ENCODE measurements at regions not wholly inside any gene's neighbourhood (a gene's known extent, or its start where the extent isn't known, plus 50 kb on each side); places are given as distances from the start of the nearest gene placed in this dataset.

- DNase-seq (ENCODE audit: low spot score, unreplicated experiment): no peak
- H3K4me3 Mint-ChIP-seq (ENCODE audit: low read depth): no peak overlapping the region
- no peak overlapping the region for H3K27ac Mint-ChIP-seq
- no peak for TF ChIP-seq CTCF (IDR thresholded peaks at IDR 0.05; ENCODE audit: unreplicated experiment)
- H3K27me3 Mint-ChIP-seq: no peaks in the 10 kb centered on the region
- no peaks in the 10 kb centered on the region for H3K9me3 Mint-ChIP-seq (ENCODE audit: low read depth)
- no peaks in the 10 kb centered on the region for H3K36me3 Mint-ChIP-seq (ENCODE audit: insufficient read depth)
- H3K4me1 Mint-ChIP-seq (ENCODE audit: low read depth): no peaks in the 10 kb centered on the region
Observed at GRCh38 chr11:39021539-39021938, 2423.5 kb upstream of the RAG2 start.

DNA sequence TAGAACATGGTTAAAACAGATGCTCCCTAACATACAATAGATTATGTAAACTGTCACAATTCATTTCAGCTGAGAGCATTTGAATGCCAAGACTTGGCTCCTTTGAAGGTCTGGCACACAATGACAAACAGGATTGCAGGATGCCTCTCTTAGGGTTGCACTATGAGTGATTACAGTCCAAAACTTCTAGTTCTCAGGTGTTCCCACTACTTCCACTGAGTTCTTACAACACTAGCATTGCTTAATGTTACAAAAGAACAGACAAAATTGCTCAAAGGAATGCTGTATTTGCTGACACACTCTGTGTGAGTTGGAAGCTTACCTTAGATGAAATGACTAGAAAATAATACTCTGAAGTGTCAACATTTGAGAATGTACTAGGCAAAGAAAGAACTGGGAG, 2413.8 kb upstream of the RAG2 start:
- no peak overlapping the region for H3K27ac Mint-ChIP-seq
- no peaks in the 10 kb centered on the region for H3K27me3 Mint-ChIP-seq
- no peaks in the 10 kb centered on the region for H3K36me3 Mint-ChIP-seq (ENCODE audit: insufficient read depth)
- no peak for DNase-seq (ENCODE audit: low spot score, unreplicated experiment)
- no peaks in the 10 kb centered on the region for H3K4me1 Mint-ChIP-seq (ENCODE audit: low read depth)
- TF ChIP-seq CTCF (IDR thresholded peaks at IDR 0.05; ENCODE audit: unreplicated experiment): no peak
- no peak overlapping the region for H3K4me3 Mint-ChIP-seq (ENCODE audit: low read depth)
- H3K9me3 Mint-ChIP-seq (ENCODE audit: low read depth): peaks cover 7% of the 10 kb centered on the region

DNA sequence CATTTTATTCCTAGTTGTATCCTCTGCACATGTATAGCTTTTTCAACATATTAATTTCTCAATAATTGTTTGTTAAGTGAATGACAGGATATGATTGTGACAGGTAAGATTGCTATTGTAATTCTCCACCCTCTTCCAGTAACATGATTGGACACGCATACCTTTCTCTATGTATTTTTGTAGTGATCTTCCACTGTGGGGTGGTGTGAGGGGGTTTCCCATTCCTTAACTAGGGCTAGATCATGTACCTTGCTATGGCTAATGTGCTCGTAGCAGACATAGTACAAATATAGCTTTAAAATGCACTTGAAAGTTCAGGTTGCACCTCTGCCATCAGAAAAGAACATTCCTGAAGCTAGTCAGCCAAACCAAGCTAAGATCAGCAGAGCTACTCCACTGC, 2392.8 kb upstream of the RAG2 start:
- Mint-ChIP-seq H3K4me1 (ENCODE audit: low read depth) (no peaks in the 10 kb centered on the region), H3K36me3 (ENCODE audit: insufficient read depth) (no peaks in the 10 kb centered on the region), H3K27me3 (no peaks in the 10 kb centered on the region), H3K4me3 (ENCODE audit: low read depth) (no peak overlapping the region), H3K9me3 (ENCODE audit: low read depth) (peaks cover 2% of the 10 kb centered on the region), H3K27ac (no peak overlapping the region)
- TF ChIP-seq CTCF (IDR thresholded peaks at IDR 0.05; ENCODE audit: unreplicated experiment): no peak
- no peak for DNase-seq (ENCODE audit: low spot score, unreplicated experiment)

DNA sequence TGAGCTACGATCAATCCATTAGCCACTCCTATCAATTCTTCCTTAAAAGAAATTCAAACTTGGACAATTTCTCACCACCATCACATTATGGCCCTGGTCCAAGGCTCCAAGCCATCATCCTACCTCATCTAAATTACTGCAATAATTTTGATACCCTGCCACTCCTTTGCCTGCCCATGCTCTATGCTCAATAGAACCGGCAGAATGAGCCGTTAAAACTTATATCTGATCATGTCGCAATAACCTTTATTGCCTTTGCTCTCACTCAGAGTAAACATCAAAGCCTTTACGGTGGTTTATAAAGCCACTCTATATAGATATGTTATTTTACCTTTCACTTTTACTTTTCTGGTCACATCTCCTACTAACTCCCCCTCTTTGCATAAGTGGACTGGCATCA, 2392.1 kb upstream of the RAG2 start:
- TF ChIP-seq CTCF (IDR thresholded peaks at IDR 0.05; ENCODE audit: unreplicated experiment): no peak
- no peak for DNase-seq (ENCODE audit: low spot score, unreplicated experiment)
- no peaks in the 10 kb centered on the region for H3K4me1 Mint-ChIP-seq (ENCODE audit: low read depth)
- H3K9me3 Mint-ChIP-seq (ENCODE audit: low read depth): peaks cover 3% of the 10 kb centered on the region
- no peaks in the 10 kb centered on the region for H3K27me3 Mint-ChIP-seq
- no peak overlapping the region for H3K27ac Mint-ChIP-seq
- no peaks in the 10 kb centered on the region for H3K36me3 Mint-ChIP-seq (ENCODE audit: insufficient read depth)
- no peak overlapping the region for H3K4me3 Mint-ChIP-seq (ENCODE audit: low read depth)

DNA sequence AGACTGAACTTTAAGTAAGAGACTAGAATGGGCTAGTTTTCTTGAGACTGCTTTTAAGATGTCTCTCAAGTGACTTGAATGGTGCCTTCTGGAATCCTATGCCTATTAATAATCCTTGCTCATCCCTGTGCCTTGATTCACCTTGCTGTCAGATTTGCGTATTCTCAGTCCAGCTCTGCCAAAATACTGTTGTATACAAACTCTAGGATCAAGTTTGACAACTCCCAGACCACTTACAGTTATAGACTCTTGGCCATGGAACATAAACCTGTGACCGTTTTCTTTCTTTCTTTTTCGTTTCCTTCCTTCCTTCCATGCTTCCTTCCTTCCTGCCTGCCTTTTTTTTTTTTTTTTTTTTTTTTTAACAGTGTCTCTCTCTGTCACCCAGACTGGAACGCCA, 2390.9 kb upstream of the RAG2 start:
- Mint-ChIP-seq H3K27ac (no peak overlapping the region), H3K9me3 (ENCODE audit: low read depth) (peaks cover 3% of the 10 kb centered on the region), H3K36me3 (ENCODE audit: insufficient read depth) (no peaks in the 10 kb centered on the region), H3K4me3 (ENCODE audit: low read depth) (no peak overlapping the region), H3K27me3 (no peaks in the 10 kb centered on the region), H3K4me1 (ENCODE audit: low read depth) (no peaks in the 10 kb centered on the region)
- DNase-seq (ENCODE audit: low spot score, unreplicated experiment): no peak
- no peak for TF ChIP-seq CTCF (IDR thresholded peaks at IDR 0.05; ENCODE audit: unreplicated experiment)
